ENCODE measurements at regions not wholly inside any gene's neighbourhood (a gene's known extent, or its start where the extent isn't known, plus 50 kb on each side); places are given as distances from the start of the nearest gene placed in this dataset.

- no peak overlapping the region for H3K4me3 ChIP-seq (ENCODE audit: low read depth, low read length)
- DNase-seq (ENCODE audit: low read depth), result no peak
- TF ChIP-seq CTCF (conservative IDR thresholded peaks at IDR 0.05; ENCODE audit: low read depth, low read length), result no peak
These were observed 312.3 kb upstream of the LRRTM4 start for GRCh38 chr2:77834360-77835002.

GRCh38 chr2:77838441-77838840, 316.3 kb upstream of the LRRTM4 start:
- DNase-seq (ENCODE audit: low read depth), result no peak
- no peak for TF ChIP-seq CTCF (conservative IDR thresholded peaks at IDR 0.05; ENCODE audit: low read depth, low read length)
- H3K4me3 ChIP-seq (ENCODE audit: low read depth, low read length), result no peak overlapping the region

GRCh38 chr2:77839102-77839501, 316.9 kb upstream of the LRRTM4 start:
- peak; percentile 79 for DNase-seq (ENCODE audit: low read depth)
- TF ChIP-seq CTCF (conservative IDR thresholded peaks at IDR 0.05; ENCODE audit: low read depth, low read length), result no peak
- H3K4me3 ChIP-seq (ENCODE audit: low read depth, low read length), result peak overlapping the region; percentile 3

GRCh38 chr2:77862120-77862519, 339.9 kb upstream of the LRRTM4 start:
- TF ChIP-seq CTCF (conservative IDR thresholded peaks at IDR 0.05; ENCODE audit: low read depth, low read length), result no peak
- H3K4me3 ChIP-seq (ENCODE audit: low read depth, low read length), result no peak overlapping the region
- no peak for DNase-seq (ENCODE audit: low read depth)

GRCh38 chr2:77864426-77864825, 342.2 kb upstream of the LRRTM4 start:
- no peak overlapping the region for H3K4me3 ChIP-seq (ENCODE audit: low read depth, low read length)
- DNase-seq (ENCODE audit: low read depth), result no peak
- no peak for TF ChIP-seq CTCF (conservative IDR thresholded peaks at IDR 0.05; ENCODE audit: low read depth, low read length)

GRCh38 chr2:77866661-77867060, 344.5 kb upstream of the LRRTM4 start:
- DNase-seq (ENCODE audit: low read depth), result no peak
- TF ChIP-seq CTCF (conservative IDR thresholded peaks at IDR 0.05; ENCODE audit: low read depth, low read length), result no peak
- H3K4me3 ChIP-seq (ENCODE audit: low read depth, low read length), result no peak overlapping the region

GRCh38 chr2:77867146-77867545, 345.0 kb upstream of the LRRTM4 start:
- DNase-seq (ENCODE audit: low read depth), result no peak
- no peak overlapping the region for H3K4me3 ChIP-seq (ENCODE audit: low read depth, low read length)
- no peak for TF ChIP-seq CTCF (conservative IDR thresholded peaks at IDR 0.05; ENCODE audit: low read depth, low read length)
